SIG-M5 treated with dmso at 0.1 percent for 504 hours (cell line): ENCODE measurements at regions not wholly inside any gene's neighbourhood (a gene's known extent, or its start where the extent isn't known, plus 50 kb on each side); places are given as distances from the start of the nearest gene placed in this dataset.

Experiments
- DNase-seq: peaks from one replicate; lab custom pipeline; 2025; ENCODE audit not compliant: unreplicated experiment; lab: John Stamatoyannopoulos, UW

GRCh38 chr5:73395256-73395655, 53.3 kb downstream of the FOXD1 start:
- no peak for DNase-seq

GRCh38 chr5:73394610-73395009, 54.0 kb downstream of the FOXD1 start:
- no peak for DNase-seq

GRCh38 chr5:73393611-73394489, 54.7 kb downstream of the FOXD1 start:
- no peak for DNase-seq

- DNase-seq, result no peak
Measured at GRCh38 chr5:73392775-73393174, 55.8 kb downstream of the FOXD1 start.

DNA sequence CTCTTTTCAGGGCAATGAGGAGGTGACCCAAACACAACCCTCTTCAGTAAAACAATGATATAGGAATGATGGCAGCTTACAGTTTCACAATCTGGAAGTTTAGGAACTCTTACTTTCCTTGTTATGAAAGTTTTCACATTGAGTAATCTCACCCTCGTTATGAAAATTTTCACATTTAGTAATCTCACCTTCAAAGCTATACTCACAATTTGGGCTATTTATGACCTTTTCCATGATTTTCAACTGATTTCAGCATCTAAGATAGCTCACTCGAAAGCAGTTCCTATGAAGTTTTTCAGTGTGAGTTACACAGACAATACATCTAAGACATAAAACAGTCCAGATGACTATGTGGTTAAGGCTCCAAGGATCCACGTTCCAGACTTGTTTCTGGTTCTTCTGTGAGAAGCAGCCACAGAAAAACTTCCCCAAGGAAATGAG, 57.1 kb downstream of the FOXD1 start:
- DNase-seq, result peak; percentile 54

DNA sequence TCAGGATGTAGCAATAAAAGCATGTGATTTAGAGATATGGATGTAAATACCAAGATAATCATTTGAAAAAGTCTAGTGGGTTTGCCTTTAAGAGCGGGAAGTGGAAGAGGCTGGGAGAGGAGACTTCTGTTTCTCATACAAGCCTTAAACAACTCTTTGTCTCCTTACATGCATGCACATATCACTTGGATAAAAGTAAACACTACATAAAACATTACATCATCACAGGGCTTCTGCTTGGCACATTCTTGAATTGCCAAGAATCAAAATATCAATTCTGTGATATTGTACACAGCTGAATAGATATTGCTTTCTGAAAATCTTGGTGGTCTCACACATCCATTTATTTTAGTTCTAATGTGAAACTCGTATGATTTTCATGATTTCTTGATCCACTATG, 57.6 kb downstream of the FOXD1 start:
- no peak for DNase-seq

GRCh38 chr5:73388740-73389139, 59.8 kb downstream of the FOXD1 start:
- DNase-seq, result no peak

DNA sequence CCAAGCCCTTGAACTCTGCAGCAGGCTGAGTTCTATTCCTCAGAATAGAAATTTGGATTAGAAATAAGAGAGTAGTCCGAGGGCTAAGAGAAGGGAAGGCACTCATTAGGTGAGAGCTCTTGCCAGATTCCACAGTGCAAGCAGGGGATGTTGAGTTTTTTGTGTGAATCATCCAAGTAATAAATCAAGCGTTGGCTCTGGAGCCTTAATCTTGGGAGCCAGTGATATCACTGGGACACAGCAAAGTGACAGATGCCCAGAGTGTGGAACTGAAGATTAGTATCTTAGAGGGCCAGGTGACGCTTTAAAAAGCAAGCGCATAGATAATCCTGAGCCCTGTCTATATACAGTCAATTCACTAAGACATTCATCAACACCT, 60.3 kb downstream of the FOXD1 start:
- no peak for DNase-seq

DNA sequence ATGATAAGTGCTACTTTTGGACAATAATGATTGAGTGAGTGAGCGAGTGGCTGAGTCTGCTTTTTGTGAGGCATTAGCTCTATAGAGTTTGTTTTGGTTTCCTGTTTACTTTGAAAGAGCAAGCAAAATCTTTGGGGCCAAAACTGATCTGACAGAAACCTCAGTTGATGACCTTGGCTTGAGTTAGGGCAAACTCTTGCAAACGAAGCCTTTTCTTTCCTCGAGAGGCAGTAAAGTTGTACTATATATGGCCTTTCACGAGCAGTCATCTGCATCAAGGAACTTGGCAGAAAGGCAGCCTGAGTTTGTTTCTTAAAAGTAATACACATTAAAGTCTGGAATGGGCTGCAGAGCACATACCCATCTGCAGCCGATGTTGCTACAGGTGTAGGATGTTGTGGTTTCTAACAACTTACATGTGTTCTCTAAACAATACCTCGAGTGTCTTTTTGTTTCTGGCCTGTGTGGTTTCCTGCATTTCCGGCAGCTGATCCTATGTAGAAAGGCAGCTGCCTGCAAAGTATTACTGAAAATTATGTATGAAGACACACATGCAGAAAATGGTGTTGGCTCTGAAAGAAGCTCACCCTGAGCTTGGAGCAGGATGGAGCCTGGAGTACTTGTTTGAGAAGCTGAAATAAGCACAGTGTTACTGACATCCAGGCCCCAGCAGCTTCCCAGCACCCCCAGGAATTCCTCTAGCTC, 60.8 kb downstream of the FOXD1 start:
- no peak for DNase-seq

GRCh38 chr5:73387149-73387591, 61.4 kb downstream of the FOXD1 start:
- no peak for DNase-seq

GRCh38 chr5:73384861-73385260, 63.7 kb downstream of the FOXD1 start:
- DNase-seq, result no peak

DNA sequence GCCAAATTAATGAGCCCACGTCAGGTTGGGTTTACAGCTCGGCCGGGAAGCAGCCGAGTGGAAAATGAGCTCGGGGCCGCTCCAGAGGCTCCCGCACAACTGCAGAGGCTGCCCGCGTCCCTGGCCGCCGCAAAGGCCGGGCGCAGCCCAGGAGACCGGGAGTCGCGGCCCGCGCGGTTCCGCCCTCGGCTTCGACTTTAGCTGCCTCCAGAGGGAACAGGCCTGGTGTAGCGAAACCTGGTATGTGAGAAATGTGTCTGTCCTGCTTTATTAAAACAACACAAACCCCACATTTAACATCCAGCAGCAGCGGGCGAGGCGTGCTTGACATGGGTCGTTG, 66.2 kb downstream of the FOXD1 start:
- no peak for DNase-seq

DNA sequence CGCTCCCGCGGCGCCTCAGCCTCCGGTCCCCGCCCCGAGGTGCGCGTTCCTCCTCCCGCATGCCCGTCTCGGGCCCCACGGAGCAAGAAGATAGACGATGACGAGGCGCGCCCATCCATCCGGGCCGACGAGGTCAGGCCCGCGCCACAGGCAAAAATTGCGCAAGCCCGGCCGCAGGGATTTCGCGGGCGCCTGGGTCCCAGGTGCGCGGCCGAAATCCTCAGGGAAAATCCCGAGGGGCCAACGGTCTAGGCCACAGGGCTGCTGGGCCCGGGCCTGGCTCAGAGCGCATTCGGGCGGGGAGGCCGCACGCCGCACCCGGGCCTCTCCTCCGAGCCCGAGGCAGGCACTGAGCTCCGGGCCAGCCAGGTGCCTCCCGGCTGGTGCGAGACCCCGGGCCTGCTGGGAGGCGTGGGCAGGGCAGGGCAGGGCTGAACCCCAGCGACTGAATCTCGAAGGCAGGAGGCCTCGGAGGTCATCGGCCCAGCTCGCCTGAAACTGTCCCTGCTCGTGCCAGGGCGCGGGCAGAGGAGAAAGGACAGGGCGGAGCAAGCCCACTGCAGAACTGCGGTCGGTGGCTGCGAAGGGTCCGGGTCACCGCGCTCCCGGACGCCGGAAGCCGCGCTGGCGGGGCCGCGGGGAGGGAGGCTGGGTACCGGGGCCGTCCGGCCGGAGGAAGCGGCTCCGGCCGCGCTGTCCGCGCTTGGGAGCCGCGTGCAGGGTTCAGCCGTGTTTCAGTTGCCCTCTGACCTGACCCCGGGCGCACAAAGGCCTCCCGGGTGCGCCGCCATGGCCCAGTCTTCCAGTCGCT, 66.8 kb downstream of the FOXD1 start:
- no peak for DNase-seq

DNA sequence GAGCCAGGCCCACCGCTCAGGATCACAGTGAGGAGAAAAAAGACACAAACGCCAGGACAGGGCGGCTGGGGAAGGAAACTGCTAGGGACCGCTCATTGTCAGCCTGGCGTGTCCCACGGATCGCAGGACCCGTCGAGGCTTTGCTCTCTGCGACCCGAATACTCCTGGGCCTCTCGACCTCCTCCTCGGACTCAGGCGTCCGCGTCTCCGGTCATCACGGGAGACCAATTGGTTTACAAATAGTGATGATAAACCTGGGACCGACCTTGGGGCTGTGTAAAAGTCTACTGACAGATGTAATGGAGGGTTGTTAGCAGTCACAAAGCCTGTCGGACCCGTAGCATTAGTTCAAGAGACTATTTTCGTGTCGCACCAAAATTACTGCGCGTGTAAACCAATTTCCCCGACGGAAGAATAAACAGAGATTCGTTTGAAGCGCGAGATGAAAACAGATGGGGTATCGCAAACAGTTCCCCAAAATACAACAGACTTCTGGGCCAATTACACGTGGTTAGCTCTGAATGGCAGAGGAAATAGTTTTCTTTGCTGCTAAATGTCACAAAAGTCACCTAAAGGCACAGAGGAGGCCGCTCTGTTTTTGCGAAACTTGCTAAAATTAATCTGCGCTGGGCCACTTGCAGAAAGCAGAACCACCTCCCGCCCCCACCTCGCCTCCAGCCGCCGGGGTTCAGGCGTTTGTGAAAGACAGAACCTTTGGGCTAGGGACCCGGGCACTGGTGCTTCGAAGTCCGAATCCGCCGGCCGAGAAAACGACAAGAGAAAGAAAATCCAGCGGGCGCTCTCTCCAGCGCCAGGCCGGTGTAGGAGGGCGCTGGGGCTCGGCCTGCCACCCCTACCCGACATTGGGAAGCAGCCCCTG, 67.6 kb downstream of the FOXD1 start:
- DNase-seq, result no peak

DNA sequence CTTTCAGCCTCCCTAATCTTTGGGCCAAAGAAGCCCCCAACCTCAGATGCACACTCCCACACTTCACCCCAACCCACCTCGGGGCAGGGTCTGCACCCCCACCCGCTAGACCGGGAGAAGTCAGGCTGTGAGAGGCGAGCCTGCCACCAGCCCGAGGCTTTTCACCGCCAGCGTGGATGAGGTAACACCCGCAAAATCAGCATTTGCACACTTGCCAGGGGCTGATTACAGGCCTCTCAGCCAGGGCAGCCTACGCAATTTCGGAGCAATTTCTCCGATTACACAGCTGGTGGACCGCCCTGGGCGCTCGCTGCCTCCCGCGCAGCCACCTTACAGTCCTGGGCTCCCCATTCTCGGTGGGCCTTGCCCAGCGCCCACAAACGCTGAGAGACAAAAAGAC, 68.5 kb downstream of the FOXD1 start:
- DNase-seq, result no peak

- no peak for DNase-seq
Measured at GRCh38 chr5:73379435-73379834, 69.1 kb downstream of the FOXD1 start.

DNA sequence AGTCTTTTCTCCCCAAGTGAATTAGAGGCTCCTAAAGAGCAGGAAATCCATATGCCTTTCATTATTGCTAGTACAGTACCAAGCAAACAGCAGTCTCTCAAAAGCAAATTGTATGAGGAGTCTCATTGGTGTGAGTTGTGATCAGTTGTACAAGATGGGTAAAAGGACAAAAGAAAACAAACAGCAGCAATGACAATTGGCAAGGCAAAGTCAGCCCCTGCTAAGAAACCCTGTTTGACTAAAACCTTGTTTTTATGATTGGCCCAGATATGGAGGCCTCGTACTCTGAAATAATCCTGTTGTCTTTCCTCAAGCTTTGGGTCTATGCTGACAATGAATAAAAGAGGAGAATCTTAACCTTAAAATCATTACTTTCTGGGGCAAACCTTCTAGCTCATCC, 69.8 kb downstream of the FOXD1 start:
- DNase-seq, result no peak

DNA sequence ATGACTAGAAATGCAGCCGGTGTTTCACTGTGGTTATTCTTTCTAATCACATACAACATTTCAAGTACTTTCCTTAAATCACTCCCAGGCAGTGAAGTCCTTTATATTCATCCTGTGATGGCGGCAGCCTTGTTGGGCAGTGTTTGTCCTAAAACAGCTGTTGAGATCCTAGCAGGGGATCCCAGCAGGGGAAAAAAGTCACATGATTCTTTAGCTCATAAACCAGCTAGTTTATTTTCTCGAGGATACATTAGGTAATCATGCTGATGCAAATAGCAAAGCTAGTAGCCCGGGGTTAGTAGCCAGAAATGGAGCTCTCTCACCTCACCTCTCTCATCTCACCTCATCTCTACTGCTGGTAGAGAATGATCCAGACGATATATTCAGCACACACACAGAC, 70.5 kb downstream of the FOXD1 start:
- DNase-seq, result no peak

DNA sequence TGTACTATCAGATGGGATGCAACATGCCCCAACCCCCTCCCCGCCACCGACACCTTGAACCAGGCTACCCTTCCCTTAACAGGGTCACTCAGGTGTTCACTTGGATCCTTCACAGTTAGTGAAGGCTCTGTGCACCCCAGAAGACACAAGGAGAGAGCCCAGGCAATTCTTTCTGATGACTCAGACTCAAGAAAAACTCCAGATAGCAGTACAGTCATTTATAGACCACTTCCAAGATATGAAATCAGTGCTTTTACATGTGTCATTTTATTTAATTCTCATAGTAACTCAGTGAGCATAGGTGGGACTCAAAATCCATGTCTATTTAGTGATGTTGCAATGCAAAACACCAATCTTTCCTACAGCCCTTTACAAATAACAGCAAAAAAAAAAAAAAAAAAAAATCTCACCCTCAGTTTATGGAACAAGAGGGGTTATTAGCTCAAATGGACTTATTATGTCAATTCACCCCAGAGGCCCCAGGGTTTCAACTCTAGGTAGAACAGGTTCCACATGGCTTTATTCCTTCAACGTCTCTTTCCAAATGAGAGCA, 71.9 kb downstream of the FOXD1 start:
- DNase-seq, result no peak

GRCh38 chr5:73375949-73376348, 72.6 kb downstream of the FOXD1 start:
- DNase-seq, result no peak

DNA sequence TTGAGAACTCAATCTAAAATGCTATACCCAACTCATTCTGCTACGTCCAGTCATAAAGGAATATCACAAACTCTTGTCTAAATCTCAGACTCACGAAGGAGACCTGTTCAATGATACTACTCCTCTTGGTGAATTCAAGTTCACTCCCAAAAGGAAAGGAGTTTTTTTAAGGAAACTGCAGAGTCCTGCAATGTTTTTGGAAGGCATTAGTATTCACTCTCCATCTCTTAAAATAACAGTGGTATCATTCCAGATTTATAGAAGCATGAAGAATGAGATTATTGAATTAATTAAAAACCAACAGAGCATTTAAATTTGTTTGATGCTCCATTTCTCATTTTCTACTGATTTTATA, 73.4 kb downstream of the FOXD1 start:
- no peak for DNase-seq
